HEK293 (cell line): ENCODE measurements at regions not wholly inside any gene's neighbourhood (a gene's known extent, or its start where the extent isn't known, plus 50 kb on each side); places are given as distances from the start of the nearest gene placed in this dataset.

Experiments used
- GLIS1 ChIP-seq: fragments of 450-650 bp; formaldehyde crosslinking; IDR thresholded peaks from 2 replicates; pipeline ENCODE4 v1.5.1; 2016; ENCODE audit warnings: missing biosample characterization, missing genetic modification characterization
- SCRT1 ChIP-seq: fragments of 450-650 bp; formaldehyde crosslinking; IDR thresholded peaks from 2 replicates; pipeline ENCODE4 v1.5.1; 2016; ENCODE audit warnings: missing biosample characterization, missing genetic modification characterization, borderline replicate concordance
- SCRT2 ChIP-seq: fragments of 450-650 bp; formaldehyde crosslinking; IDR thresholded peaks from 2 replicates; pipeline ENCODE4 v1.5.1; 2016; ENCODE audit warnings: missing biosample characterization, missing genetic modification characterization
- TRIM28 ChIP-seq: IDR thresholded peaks from 2 replicates; pipeline ENCODE4 v1.6.1; 2011; ENCODE audit warnings: low read length, control low read depth, borderline replicate concordance
- ZBTB1 ChIP-seq: fragments of 450-650 bp; formaldehyde crosslinking; IDR thresholded peaks from 2 replicates; pipeline ENCODE4 v1.5.1; 2016; ENCODE audit warnings: missing biosample characterization, missing genetic modification characterization
- ZFP37 ChIP-seq: fragments of 450-650 bp; formaldehyde crosslinking; IDR thresholded peaks from 2 replicates; pipeline ENCODE4 v1.5.1; 2016; ENCODE audit warnings: missing biosample characterization, missing genetic modification characterization
- ZNF2 ChIP-seq: fragments of 450-650 bp; formaldehyde crosslinking; IDR thresholded peaks from 2 replicates; pipeline ENCODE4 v1.5.1; 2016; ENCODE audit warnings: missing biosample characterization, missing genetic modification characterization
- ZNF24 ChIP-seq: fragments of 450-650 bp; formaldehyde crosslinking; IDR thresholded peaks from 2 replicates; pipeline ENCODE4 v1.5.1; 2016; ENCODE audit warnings: missing biosample characterization, missing genetic modification characterization
- ZNF423 ChIP-seq: fragments of 450-650 bp; formaldehyde crosslinking; IDR thresholded peaks from 2 replicates; pipeline ENCODE4 v1.5.1; 2016; ENCODE audit warnings: missing biosample characterization, missing genetic modification characterization
- ZNF473 ChIP-seq: fragments of 450-650 bp; formaldehyde crosslinking; IDR thresholded peaks from 2 replicates; pipeline ENCODE4 v1.5.1; 2017; ENCODE audit warnings: missing biosample characterization, missing genetic modification characterization
- ZNF501 ChIP-seq: fragments of 450-650 bp; formaldehyde crosslinking; IDR thresholded peaks from 2 replicates; pipeline ENCODE4 v1.5.1; 2016; ENCODE audit warnings: missing biosample characterization, missing genetic modification characterization
- ZNF548 ChIP-seq: fragments of 450-650 bp; formaldehyde crosslinking; IDR thresholded peaks from 2 replicates; pipeline ENCODE4 v1.5.1; 2016; ENCODE audit warnings: missing biosample characterization, missing genetic modification characterization
- ZNF558 ChIP-seq: fragments of 450-650 bp; formaldehyde crosslinking; IDR thresholded peaks from 2 replicates; pipeline ENCODE4 v1.5.1; 2016; ENCODE audit warnings: missing biosample characterization, missing genetic modification characterization
- ZNF585B ChIP-seq: fragments of 450-650 bp; formaldehyde crosslinking; IDR thresholded peaks from 2 replicates; pipeline ENCODE4 v1.5.1; 2016; ENCODE audit warnings: missing biosample characterization, missing genetic modification characterization
- ZNF600 ChIP-seq: fragments of 450-650 bp; formaldehyde crosslinking; IDR thresholded peaks from 2 replicates; pipeline ENCODE4 v1.5.1; 2016; ENCODE audit warnings: missing biosample characterization, missing genetic modification characterization
- TF ChIP-seq, protein P1 (sequence below): fragments of 450-650 bp; formaldehyde crosslinking; IDR thresholded peaks from 2 replicates; pipeline ENCODE4 v1.5.1; 2016; ENCODE audit warnings: missing biosample characterization, missing genetic modification characterization
- TF ChIP-seq, protein P2 (sequence below): fragments of 450-650 bp; formaldehyde crosslinking; IDR thresholded peaks from 2 replicates; pipeline ENCODE4 v1.5.1; 2016; ENCODE audit warnings: missing biosample characterization, missing genetic modification characterization
- TF ChIP-seq, protein P3 (sequence below): fragments of 450-650 bp; formaldehyde crosslinking; IDR thresholded peaks from 2 replicates; pipeline ENCODE4 v1.5.1; 2016; ENCODE audit warnings: missing biosample characterization, missing genetic modification characterization
- TF ChIP-seq, protein P4 (sequence below): fragments of 450-650 bp; formaldehyde crosslinking; IDR thresholded peaks from 2 replicates; pipeline ENCODE4 v1.5.1; 2017; ENCODE audit warnings: missing biosample characterization, mild to moderate bottlenecking, missing genetic modification characterization, moderate library complexity
- TF ChIP-seq, protein P5 (sequence below): fragments of 450-650 bp; formaldehyde crosslinking; IDR thresholded peaks from 2 replicates; pipeline ENCODE4 v1.5.1; 2016; ENCODE audit warnings: missing biosample characterization, missing genetic modification characterization
- TF ChIP-seq, protein P6 (sequence below): fragments of 450-650 bp; formaldehyde crosslinking; IDR thresholded peaks from 2 replicates; pipeline ENCODE4 v1.5.1; 2016; ENCODE audit warnings: missing biosample characterization, missing genetic modification characterization
- TF ChIP-seq, protein P7 (sequence below): fragments of 450-650 bp; formaldehyde crosslinking; IDR thresholded peaks from 2 replicates; pipeline ENCODE4 v1.5.1; 2016; ENCODE audit warnings: missing biosample characterization, missing genetic modification characterization

DNA sequence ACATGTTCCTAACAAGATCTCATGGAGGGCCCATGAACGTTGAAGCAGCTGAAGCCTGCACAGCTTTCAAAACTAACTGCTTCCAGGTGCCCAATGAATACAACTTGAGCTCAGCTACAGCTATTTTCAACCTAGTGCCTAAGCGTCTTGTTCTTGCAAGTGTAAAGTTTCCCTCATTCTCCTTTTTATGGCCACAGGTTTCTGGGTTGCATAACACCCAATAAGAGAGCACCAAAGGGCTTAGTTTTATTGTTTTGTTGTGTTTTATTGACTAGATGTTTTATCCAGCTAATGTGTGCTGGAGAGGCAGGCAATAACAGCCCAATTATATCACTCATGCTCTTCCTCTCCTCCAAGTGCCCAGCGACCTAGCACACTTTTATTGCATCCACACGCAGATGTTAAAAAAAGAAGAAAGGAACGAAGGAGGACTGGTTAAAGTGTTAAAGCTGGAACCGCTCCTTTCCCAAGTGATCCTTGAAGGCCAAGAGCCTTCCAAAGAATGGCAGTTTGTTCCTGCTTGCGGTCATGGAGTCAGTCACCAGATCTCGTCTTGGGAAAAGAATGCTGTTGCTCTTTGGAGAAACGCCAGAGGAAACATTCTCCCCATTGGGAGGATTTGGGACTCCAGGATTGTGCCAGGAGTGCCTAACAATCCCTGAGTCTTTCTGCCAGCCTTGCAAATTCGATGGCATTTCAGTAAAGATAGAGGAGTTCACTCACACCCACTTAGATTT is 156.9 kb downstream of the MEX3B start (continued):
- TF ChIP-seq, protein P1, sequence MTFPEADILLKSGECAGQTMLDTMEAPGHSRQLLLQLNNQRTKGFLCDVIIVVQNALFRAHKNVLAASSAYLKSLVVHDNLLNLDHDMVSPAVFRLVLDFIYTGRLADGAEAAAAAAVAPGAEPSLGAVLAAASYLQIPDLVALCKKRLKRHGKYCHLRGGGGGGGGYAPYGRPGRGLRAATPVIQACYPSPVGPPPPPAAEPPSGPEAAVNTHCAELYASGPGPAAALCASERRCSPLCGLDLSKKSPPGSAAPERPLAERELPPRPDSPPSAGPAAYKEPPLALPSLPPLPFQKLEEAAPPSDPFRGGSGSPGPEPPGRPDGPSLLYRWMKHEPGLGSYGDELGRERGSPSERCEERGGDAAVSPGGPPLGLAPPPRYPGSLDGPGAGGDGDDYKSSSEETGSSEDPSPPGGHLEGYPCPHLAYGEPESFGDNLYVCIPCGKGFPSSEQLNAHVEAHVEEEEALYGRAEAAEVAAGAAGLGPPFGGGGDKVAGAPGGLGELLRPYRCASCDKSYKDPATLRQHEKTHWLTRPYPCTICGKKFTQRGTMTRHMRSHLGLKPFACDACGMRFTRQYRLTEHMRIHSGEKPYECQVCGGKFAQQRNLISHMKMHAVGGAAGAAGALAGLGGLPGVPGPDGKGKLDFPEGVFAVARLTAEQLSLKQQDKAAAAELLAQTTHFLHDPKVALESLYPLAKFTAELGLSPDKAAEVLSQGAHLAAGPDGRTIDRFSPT (tag by site-specific recombination) = no peak
- TF ChIP-seq SCRT1 (tag by site-specific recombination) = peak; percentile 93
- TF ChIP-seq, protein P2, sequence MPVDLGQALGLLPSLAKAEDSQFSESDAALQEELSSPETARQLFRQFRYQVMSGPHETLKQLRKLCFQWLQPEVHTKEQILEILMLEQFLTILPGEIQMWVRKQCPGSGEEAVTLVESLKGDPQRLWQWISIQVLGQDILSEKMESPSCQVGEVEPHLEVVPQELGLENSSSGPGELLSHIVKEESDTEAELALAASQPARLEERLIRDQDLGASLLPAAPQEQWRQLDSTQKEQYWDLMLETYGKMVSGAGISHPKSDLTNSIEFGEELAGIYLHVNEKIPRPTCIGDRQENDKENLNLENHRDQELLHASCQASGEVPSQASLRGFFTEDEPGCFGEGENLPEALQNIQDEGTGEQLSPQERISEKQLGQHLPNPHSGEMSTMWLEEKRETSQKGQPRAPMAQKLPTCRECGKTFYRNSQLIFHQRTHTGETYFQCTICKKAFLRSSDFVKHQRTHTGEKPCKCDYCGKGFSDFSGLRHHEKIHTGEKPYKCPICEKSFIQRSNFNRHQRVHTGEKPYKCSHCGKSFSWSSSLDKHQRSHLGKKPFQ = peak; percentile 64
- TF ChIP-seq ZNF2 (tag by site-specific recombination) = peak; percentile 62
- TF ChIP-seq ZNF585B (tag by site-specific recombination) = peak; percentile 85
- TF ChIP-seq, protein P3, sequence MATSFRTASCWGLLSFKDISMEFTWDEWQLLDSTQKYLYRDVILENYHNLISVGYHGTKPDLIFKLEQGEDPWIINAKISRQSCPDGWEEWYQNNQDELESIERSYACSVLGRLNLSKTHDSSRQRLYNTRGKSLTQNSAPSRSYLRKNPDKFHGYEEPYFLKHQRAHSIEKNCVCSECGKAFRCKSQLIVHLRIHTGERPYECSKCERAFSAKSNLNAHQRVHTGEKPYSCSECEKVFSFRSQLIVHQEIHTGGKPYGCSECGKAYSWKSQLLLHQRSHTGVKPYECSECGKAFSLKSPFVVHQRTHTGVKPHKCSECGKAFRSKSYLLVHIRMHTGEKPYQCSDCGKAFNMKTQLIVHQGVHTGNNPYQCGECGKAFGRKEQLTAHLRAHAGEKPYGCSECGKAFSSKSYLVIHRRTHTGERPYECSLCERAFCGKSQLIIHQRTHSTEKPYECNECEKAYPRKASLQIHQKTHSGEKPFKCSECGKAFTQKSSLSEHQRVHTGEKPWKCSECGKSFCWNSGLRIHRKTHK (tag by site-specific recombination) = no peak
- no peak for TF ChIP-seq ZNF423 (tag by site-specific recombination)
- TF ChIP-seq, protein P4, sequence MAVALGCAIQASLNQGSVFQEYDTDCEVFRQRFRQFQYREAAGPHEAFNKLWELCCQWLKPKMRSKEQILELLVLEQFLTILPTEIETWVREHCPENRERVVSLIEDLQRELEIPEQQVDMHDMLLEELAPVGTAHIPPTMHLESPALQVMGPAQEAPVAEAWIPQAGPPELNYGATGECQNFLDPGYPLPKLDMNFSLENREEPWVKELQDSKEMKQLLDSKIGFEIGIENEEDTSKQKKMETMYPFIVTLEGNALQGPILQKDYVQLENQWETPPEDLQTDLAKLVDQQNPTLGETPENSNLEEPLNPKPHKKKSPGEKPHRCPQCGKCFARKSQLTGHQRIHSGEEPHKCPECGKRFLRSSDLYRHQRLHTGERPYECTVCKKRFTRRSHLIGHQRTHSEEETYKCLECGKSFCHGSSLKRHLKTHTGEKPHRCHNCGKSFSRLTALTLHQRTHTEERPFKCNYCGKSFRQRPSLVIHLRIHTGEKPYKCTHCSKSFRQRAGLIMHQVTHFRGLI (tag by site-specific recombination) = peak; percentile 46; the same call in 1 of the 2 replicates
- TF ChIP-seq, protein P5, sequence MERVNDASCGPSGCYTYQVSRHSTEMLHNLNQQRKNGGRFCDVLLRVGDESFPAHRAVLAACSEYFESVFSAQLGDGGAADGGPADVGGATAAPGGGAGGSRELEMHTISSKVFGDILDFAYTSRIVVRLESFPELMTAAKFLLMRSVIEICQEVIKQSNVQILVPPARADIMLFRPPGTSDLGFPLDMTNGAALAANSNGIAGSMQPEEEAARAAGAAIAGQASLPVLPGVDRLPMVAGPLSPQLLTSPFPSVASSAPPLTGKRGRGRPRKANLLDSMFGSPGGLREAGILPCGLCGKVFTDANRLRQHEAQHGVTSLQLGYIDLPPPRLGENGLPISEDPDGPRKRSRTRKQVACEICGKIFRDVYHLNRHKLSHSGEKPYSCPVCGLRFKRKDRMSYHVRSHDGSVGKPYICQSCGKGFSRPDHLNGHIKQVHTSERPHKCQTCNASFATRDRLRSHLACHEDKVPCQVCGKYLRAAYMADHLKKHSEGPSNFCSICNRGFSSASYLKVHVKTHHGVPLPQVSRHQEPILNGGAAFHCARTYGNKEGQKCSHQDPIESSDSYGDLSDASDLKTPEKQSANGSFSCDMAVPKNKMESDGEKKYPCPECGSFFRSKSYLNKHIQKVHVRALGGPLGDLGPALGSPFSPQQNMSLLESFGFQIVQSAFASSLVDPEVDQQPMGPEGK = no peak
- TF ChIP-seq ZFP37 (tag by site-specific recombination) = no peak
- TF ChIP-seq ZNF548 (tag by site-specific recombination) = no peak
- TF ChIP-seq SCRT2 (tag by site-specific recombination) = peak; percentile 88; the same call in 1 of the 2 replicates
- TF ChIP-seq, protein P6, sequence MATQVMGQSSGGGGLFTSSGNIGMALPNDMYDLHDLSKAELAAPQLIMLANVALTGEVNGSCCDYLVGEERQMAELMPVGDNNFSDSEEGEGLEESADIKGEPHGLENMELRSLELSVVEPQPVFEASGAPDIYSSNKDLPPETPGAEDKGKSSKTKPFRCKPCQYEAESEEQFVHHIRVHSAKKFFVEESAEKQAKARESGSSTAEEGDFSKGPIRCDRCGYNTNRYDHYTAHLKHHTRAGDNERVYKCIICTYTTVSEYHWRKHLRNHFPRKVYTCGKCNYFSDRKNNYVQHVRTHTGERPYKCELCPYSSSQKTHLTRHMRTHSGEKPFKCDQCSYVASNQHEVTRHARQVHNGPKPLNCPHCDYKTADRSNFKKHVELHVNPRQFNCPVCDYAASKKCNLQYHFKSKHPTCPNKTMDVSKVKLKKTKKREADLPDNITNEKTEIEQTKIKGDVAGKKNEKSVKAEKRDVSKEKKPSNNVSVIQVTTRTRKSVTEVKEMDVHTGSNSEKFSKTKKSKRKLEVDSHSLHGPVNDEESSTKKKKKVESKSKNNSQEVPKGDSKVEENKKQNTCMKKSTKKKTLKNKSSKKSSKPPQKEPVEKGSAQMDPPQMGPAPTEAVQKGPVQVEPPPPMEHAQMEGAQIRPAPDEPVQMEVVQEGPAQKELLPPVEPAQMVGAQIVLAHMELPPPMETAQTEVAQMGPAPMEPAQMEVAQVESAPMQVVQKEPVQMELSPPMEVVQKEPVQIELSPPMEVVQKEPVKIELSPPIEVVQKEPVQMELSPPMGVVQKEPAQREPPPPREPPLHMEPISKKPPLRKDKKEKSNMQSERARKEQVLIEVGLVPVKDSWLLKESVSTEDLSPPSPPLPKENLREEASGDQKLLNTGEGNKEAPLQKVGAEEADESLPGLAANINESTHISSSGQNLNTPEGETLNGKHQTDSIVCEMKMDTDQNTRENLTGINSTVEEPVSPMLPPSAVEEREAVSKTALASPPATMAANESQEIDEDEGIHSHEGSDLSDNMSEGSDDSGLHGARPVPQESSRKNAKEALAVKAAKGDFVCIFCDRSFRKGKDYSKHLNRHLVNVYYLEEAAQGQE (tag by site-specific recombination) = no peak
- peak; percentile 63; the same call in 1 of the 2 replicates for TF ChIP-seq ZNF600 (tag by site-specific recombination)
- no peak for TF ChIP-seq ZNF558
- TF ChIP-seq ZNF501 (tag by site-specific recombination) = 0 out of 2 replicates have a peak, but pooled peaks have one; percentile 30
- TF ChIP-seq, protein P7, sequence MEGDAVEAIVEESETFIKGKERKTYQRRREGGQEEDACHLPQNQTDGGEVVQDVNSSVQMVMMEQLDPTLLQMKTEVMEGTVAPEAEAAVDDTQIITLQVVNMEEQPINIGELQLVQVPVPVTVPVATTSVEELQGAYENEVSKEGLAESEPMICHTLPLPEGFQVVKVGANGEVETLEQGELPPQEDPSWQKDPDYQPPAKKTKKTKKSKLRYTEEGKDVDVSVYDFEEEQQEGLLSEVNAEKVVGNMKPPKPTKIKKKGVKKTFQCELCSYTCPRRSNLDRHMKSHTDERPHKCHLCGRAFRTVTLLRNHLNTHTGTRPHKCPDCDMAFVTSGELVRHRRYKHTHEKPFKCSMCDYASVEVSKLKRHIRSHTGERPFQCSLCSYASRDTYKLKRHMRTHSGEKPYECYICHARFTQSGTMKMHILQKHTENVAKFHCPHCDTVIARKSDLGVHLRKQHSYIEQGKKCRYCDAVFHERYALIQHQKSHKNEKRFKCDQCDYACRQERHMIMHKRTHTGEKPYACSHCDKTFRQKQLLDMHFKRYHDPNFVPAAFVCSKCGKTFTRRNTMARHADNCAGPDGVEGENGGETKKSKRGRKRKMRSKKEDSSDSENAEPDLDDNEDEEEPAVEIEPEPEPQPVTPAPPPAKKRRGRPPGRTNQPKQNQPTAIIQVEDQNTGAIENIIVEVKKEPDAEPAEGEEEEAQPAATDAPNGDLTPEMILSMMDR (tag by site-specific recombination) = no peak
- no peak for TF ChIP-seq TRIM28
- peak; percentile 13; the same call in 1 of the 2 replicates for TF ChIP-seq GLIS1
- no peak for TF ChIP-seq ZNF473 (tag by site-specific recombination)
- 0 out of 2 replicates have a peak, but pooled peaks have one; percentile 52 for TF ChIP-seq ZNF24 (tag by site-specific recombination)
- 0 out of 2 replicates have a peak, but pooled peaks have one; percentile 10 for TF ChIP-seq ZBTB1 (tag by site-specific recombination)
